WTC11 (cell line): ENCODE measurements at regions not wholly inside any gene's neighbourhood (a gene's known extent, or its start where the extent isn't known, plus 50 kb on each side); places are given as distances from the start of the nearest gene placed in this dataset.
A peak's percentile ranks its signal among the peaks of the same experiment; 100 is the strongest.

Experiments used
- ATAC-seq: fragments of 200-7000 bp; cut with Tn5 transposase; 2 replicates; pipeline ENCODE4 v1.10.0; 2021; ENCODE audit warnings: mild to moderate bottlenecking, moderate library complexity
- CTCF ChIA-PET: fragments of 300-600 bp; sonication (Branson Sonifier 250); formaldehyde crosslinking; loops from one replicate; lab custom pipeline; 2021; ENCODE audit warnings: antibody characterized with exemption; lab: Charles Lee
- POLR2A ChIA-PET: fragments of 350-600 bp; sonication (Branson Sonifier 250); formaldehyde crosslinking; loops from one replicate; lab custom pipeline; 2021; ENCODE audit warnings: antibody characterized with exemption; lab: Charles Lee
- DNase-seq: peaks from one replicate; pipeline ENCODE4 v3.0.0; 2021; ENCODE audit warnings: low spot score
- H3K27ac Mint-ChIP-seq: 2 replicates; pipeline ENCODE4 v1.8.0; 2021; ENCODE audit warnings: mixed read lengths
- H3K27me3 Mint-ChIP-seq: 2 replicates; pipeline ENCODE4 v1.8.0; 2021; ENCODE audit warnings: low read depth, mild to moderate bottlenecking, moderate library complexity, mixed read lengths
- H3K36me3 Mint-ChIP-seq: 2 replicates; pipeline ENCODE4 v1.8.0; 2021; ENCODE audit warnings: mixed read lengths
- H3K4me1 Mint-ChIP-seq: 2 replicates; pipeline ENCODE4 v1.8.0; 2022; ENCODE audit warnings: mixed read lengths
- H3K4me3 Mint-ChIP-seq: 2 replicates; pipeline ENCODE4 v1.8.0; 2021; ENCODE audit warnings: mild to moderate bottlenecking, moderate library complexity, mixed read lengths
- H3K9me3 Mint-ChIP-seq: 2 replicates; pipeline ENCODE4 v1.8.0; 2021; ENCODE audit warnings: mixed read lengths
- AR ChIP-seq: fragments of 250-450 bp; sonication (Bioruptor Pico); IDR thresholded peaks from 2 replicates; pipeline ENCODE4 v1.9.0; 2021; ENCODE audit warnings: mild to moderate bottlenecking
- ATF6 ChIP-seq: sonication (generic); formaldehyde crosslinking; IDR thresholded peaks from 2 replicates; pipeline ENCODE4 v1.8.1; 2023; ENCODE audit warnings: mild to moderate bottlenecking, missing genetic modification reagents
- CDX4 ChIP-seq: fragments of 250-450 bp; sonication (Bioruptor Pico); IDR thresholded peaks from 2 replicates; pipeline ENCODE4 v1.9.0; 2021; ENCODE audit warnings: moderate library complexity, mild to moderate bottlenecking, inconsistent platforms, borderline replicate concordance
- E2F5 ChIP-seq: sonication (generic); formaldehyde crosslinking; IDR thresholded peaks from 2 replicates; pipeline ENCODE4 v1.8.1; 2022; ENCODE audit warnings: mild to moderate bottlenecking, moderate library complexity, missing genetic modification reagents
- EMX1 ChIP-seq: fragments of 250-450 bp; sonication (Bioruptor Pico); IDR thresholded peaks from 2 replicates; pipeline ENCODE4 v1.8.0; 2021; ENCODE audit warnings: mild to moderate bottlenecking
- FOXP1 ChIP-seq: sonication (generic); formaldehyde crosslinking; IDR thresholded peaks from 2 replicates; pipeline ENCODE4 v1.8.0; 2022; ENCODE audit warnings: missing genetic modification reagents, mild to moderate bottlenecking, moderate library complexity, borderline replicate concordance
- FOXP4 ChIP-seq: sonication (generic); formaldehyde crosslinking; IDR thresholded peaks from 2 replicates; pipeline ENCODE4 v1.8.0; 2022; ENCODE audit warnings: mild to moderate bottlenecking, missing genetic modification reagents
- MYBL2 ChIP-seq: sonication (generic); formaldehyde crosslinking; IDR thresholded peaks from 2 replicates; pipeline ENCODE4 v1.8.1; 2023; ENCODE audit warnings: mild to moderate bottlenecking, moderate library complexity, missing genetic modification reagents
- NR2C2 ChIP-seq: sonication (generic); formaldehyde crosslinking; IDR thresholded peaks from 2 replicates; pipeline ENCODE4 v1.8.0; 2022; ENCODE audit warnings: mild to moderate bottlenecking, missing genetic modification reagents
- STAT6 ChIP-seq: sonication (generic); formaldehyde crosslinking; conservative IDR thresholded peaks from 2 replicates; pipeline ENCODE4 v1.8.1; 2023; ENCODE audit warnings: mild to moderate bottlenecking, low read depth, missing genetic modification reagents, moderate library complexity
- TCF7 ChIP-seq: sonication (generic); formaldehyde crosslinking; IDR thresholded peaks from 2 replicates; pipeline ENCODE4 v1.8.0; 2022; ENCODE audit warnings: mild to moderate bottlenecking, low read depth, missing genetic modification reagents, moderate library complexity
- ZNF396 ChIP-seq: fragments of 250-450 bp; sonication (Bioruptor Pico); IDR thresholded peaks from 2 replicates; pipeline ENCODE4 v1.8.0; 2021; ENCODE audit warnings: mild to moderate bottlenecking, moderate library complexity, borderline replicate concordance

- TF ChIP-seq FOXP4 (no peak), STAT6 (CRISPR knock-in tag) (no peak)
Measured at GRCh38 chr11:70716216-70716615, 317.9 kb downstream of the CTTN start (continued).

GRCh38 chr11:70716986-70717775 lies 318.9 kb downstream of the CTTN start:
- H3K27me3 Mint-ChIP-seq = no peaks in the 10 kb centered on the region
- no peaks in the 10 kb centered on the region for H3K36me3 Mint-ChIP-seq
- CTCF ChIA-PET = interaction anchor here (0.6 kb wide), 1 partner anchor 198 kb away, joined by 3 read pairs; no protein-coding TSS in a partner anchor
- DNase-seq (no peak), ATAC-seq (no peak)
- H3K4me3 Mint-ChIP-seq = no peak overlapping the region
- TF ChIP-seq TCF7 (CRISPR knock-in tag) (no peak), E2F5 (CRISPR knock-in tag) (no peak), NR2C2 (CRISPR knock-in tag) (no peak), AR (no peak), EMX1 (CRISPR knock-in tag) (no peak), MYBL2 (no peak), ZNF396 (CRISPR knock-in tag) (no peak), ATF6 (CRISPR knock-in tag) (no peak), CDX4 (CRISPR knock-in tag) (no peak), FOXP1 (CRISPR knock-in tag) (no peak)
- peak overlapping the region; percentile 25; the same call in 1 of the 2 replicates for H3K27ac Mint-ChIP-seq
- peaks cover 35% of the 10 kb centered on the region for H3K4me1 Mint-ChIP-seq
- POLR2A ChIA-PET = interaction anchor here (0.5 kb wide), 1 partner anchor 52 kb away, joined by 3 read pairs; no protein-coding TSS in a partner anchor
- no peaks in the 10 kb centered on the region for H3K9me3 Mint-ChIP-seq
